Mesothelial cell of epicardium (in vitro differentiated cells): ENCODE measurements at regions not wholly inside any gene's neighbourhood (a gene's known extent, or its start where the extent isn't known, plus 50 kb on each side); places are given as distances from the start of the nearest gene placed in this dataset.

Experiments
- DNase-seq, 2 experiments: peaks; one replicate each; pipeline ENCODE4 v3.0.0; 2021; ENCODE audit warnings: low spot score in 2 of 2; ENCODE audit not compliant: unreplicated experiment in 2 of 2
- H3K27ac Mint-ChIP-seq: 2 replicates; pipeline ENCODE4 v1.8.0; 2021; ENCODE audit warnings: mixed read lengths
- H3K27me3 Mint-ChIP-seq: 2 replicates; pipeline ENCODE4 v1.8.0; 2021; ENCODE audit warnings: low read depth, mixed read lengths
- H3K36me3 Mint-ChIP-seq: 2 replicates; pipeline ENCODE4 v1.8.0; 2021; ENCODE audit warnings: mixed read lengths
- H3K4me1 Mint-ChIP-seq: 2 replicates; pipeline ENCODE4 v1.8.0; 2021; ENCODE audit warnings: mixed read lengths
- H3K4me3 Mint-ChIP-seq: 2 replicates; pipeline ENCODE4 v1.8.0; 2021; ENCODE audit warnings: mild to moderate bottlenecking, moderate library complexity, mixed read lengths
- H3K9me3 Mint-ChIP-seq: 2 replicates; pipeline ENCODE4 v1.8.0; 2021; ENCODE audit warnings: mixed read lengths
- CTCF ChIP-seq: fragments of 200-600 bp; sonication (generic); IDR thresholded peaks from one replicate; pipeline ENCODE4 v1.5.0; 2021; ENCODE audit warnings: antibody characterized with exemption; ENCODE audit not compliant: unreplicated experiment

- peaks cover 2% of the 10 kb centered on the region for H3K27me3 Mint-ChIP-seq
- no peak for TF ChIP-seq CTCF
- H3K4me1 Mint-ChIP-seq = peaks cover 39% of the 10 kb centered on the region
- no peaks in the 10 kb centered on the region for H3K9me3 Mint-ChIP-seq
- DNase-seq = no peak
- no peak overlapping the region for H3K4me3 Mint-ChIP-seq
- H3K27ac Mint-ChIP-seq = peak overlapping the region; percentile 10
- no peaks in the 10 kb centered on the region for H3K36me3 Mint-ChIP-seq
Measured at GRCh38 chr6:153618371-153619322, 420.4 kb upstream of the OPRM1 start.

GRCh38 chr6:153616506-153616905 lies 422.5 kb upstream of the OPRM1 start:
- Mint-ChIP-seq H3K36me3 (no peaks in the 10 kb centered on the region), H3K4me1 (peaks cover 37% of the 10 kb centered on the region), H3K4me3 (no peak overlapping the region), H3K27me3 (peaks cover 7% of the 10 kb centered on the region), H3K9me3 (no peaks in the 10 kb centered on the region), H3K27ac (no peak overlapping the region)
- no peak for DNase-seq
- no peak for TF ChIP-seq CTCF

- peaks cover 16% of the 10 kb centered on the region for H3K4me1 Mint-ChIP-seq
- no peak overlapping the region for H3K4me3 Mint-ChIP-seq
- H3K27me3 Mint-ChIP-seq = peaks cover 5% of the 10 kb centered on the region
- no peaks in the 10 kb centered on the region for H3K9me3 Mint-ChIP-seq
- H3K36me3 Mint-ChIP-seq = no peaks in the 10 kb centered on the region
- no peak for DNase-seq
- TF ChIP-seq CTCF = no peak
- no peak overlapping the region for H3K27ac Mint-ChIP-seq
Measured at GRCh38 chr6:153613719-153614455, 425.2 kb upstream of the OPRM1 start.

- Mint-ChIP-seq H3K4me1 (no peaks in the 10 kb centered on the region), H3K36me3 (no peaks in the 10 kb centered on the region), H3K9me3 (no peaks in the 10 kb centered on the region), H3K27me3 (peaks cover 5% of the 10 kb centered on the region), H3K27ac (no peak overlapping the region), H3K4me3 (no peak overlapping the region)
- DNase-seq = no peak
- no peak for TF ChIP-seq CTCF
Measured at GRCh38 chr6:153602401-153602800, 436.6 kb upstream of the OPRM1 start.

DNA sequence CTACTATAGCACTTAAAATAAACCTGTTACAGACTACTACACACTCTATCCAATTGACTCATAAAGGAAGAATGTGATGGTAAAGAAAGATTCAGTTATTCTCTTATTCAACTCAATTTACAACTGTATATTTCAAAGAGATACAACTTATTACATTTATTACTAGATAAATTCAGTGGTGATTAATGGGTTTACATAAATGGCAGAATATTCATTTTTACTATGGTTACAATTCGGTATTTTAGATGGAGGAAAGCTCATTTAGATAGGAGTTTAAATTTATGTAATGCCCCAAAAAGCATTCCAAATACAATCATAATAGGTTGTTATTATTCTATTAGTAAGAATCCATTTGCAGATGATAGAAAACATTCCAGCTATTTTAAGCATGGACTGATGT lies 439.1 kb upstream of the OPRM1 start:
- no peak for DNase-seq
- no peak overlapping the region for H3K27ac Mint-ChIP-seq
- no peak for TF ChIP-seq CTCF
- H3K4me1 Mint-ChIP-seq = no peaks in the 10 kb centered on the region
- H3K27me3 Mint-ChIP-seq = peaks cover 3% of the 10 kb centered on the region
- H3K9me3 Mint-ChIP-seq = no peaks in the 10 kb centered on the region
- H3K4me3 Mint-ChIP-seq = no peak overlapping the region
- no peaks in the 10 kb centered on the region for H3K36me3 Mint-ChIP-seq
